Natural killer cell (primary cell): ENCODE measurements at regions not wholly inside any gene's neighbourhood (a gene's known extent, or its start where the extent isn't known, plus 50 kb on each side); places are given as distances from the start of the nearest gene placed in this dataset.

Experiments used
- ATAC-seq, 3 donors: fragments of 150-1000 bp in 2 of 3; fragments of 200-7000 bp in 1 of 3; cut with Tn5 transposase; 1 replicate in 1 of 3; 2 replicates in 2 of 3; pipeline ENCODE4 v1.10.0; 2021; ENCODE audit warnings: mild to moderate bottlenecking in 2 of 3, moderate library complexity in 2 of 3
- DNase-seq, 2 donors: peaks; one replicate each; pipeline versions ENCODE4 v3.0.0 to v3.0.0-alpha.2; 2013 to 2021; ENCODE audit warnings: mixed read lengths in 1 of 2
- H3K27ac ChIP-seq: one replicate; pipeline ENCODE4 v1.5.1; 2013; ENCODE audit warnings: mild to moderate bottlenecking, low read length
- H3K27me3 ChIP-seq: one replicate; pipeline ENCODE4 v1.6.1; 2013; ENCODE audit warnings: low read length; ENCODE audit not compliant: control insufficient read depth, insufficient read depth
- H3K36me3 ChIP-seq: one replicate; pipeline ENCODE4 v1.6.1; 2013; ENCODE audit warnings: low read length; ENCODE audit not compliant: control insufficient read depth, insufficient read depth
- H3K4me1 ChIP-seq: one replicate; pipeline ENCODE4 v1.6.1; 2013; ENCODE audit warnings: low read length; ENCODE audit not compliant: control insufficient read depth, insufficient read depth
- H3K4me3 ChIP-seq: one replicate; pipeline ENCODE4 v1.5.1; 2013; ENCODE audit warnings: low read length
- H3K9me3 ChIP-seq: one replicate; pipeline ENCODE4 v1.6.1; 2013; ENCODE audit warnings: low read length; ENCODE audit not compliant: control insufficient read depth, insufficient read depth
- H3K27ac Mint-ChIP-seq, 2 donors: one replicate each; pipeline ENCODE4 v1.8.0; 2022; ENCODE audit warnings: mild to moderate bottlenecking in 2 of 2, mixed read lengths in 2 of 2, moderate library complexity in 1 of 2
- H3K27me3 Mint-ChIP-seq, 2 donors: one replicate each; pipeline ENCODE4 v1.8.0; 2022; ENCODE audit warnings: low read depth in 2 of 2, mixed read lengths in 2 of 2
- H3K36me3 Mint-ChIP-seq: one replicate; pipeline ENCODE4 v1.8.0; 2022; ENCODE audit warnings: mixed read lengths
- H3K4me1 Mint-ChIP-seq, 2 donors: one replicate each; pipeline ENCODE4 v1.8.0; 2022; ENCODE audit warnings: mixed read lengths in 2 of 2
- H3K4me3 Mint-ChIP-seq: one replicate; pipeline ENCODE4 v1.8.0; 2022; ENCODE audit warnings: mild to moderate bottlenecking, moderate library complexity, mixed read lengths
- H3K9me3 Mint-ChIP-seq, 2 donors: one replicate each; pipeline ENCODE4 v1.8.0; 2022; ENCODE audit warnings: mixed read lengths in 2 of 2
- CTCF ChIP-seq: fragments of 200-600 bp; IDR thresholded peaks from one replicate; pipeline ENCODE4 v1.8.0; 2022; ENCODE audit warnings: antibody characterized with exemption
- WGBS: methylation state at CpG from one replicate; pipeline ENCODE4 v1.1.7; 2013; ENCODE audit warnings: missing lambda C conversion rate; ENCODE audit not compliant: insufficient coverage; 5-methylcytosine and 5-hydroxymethylcytosine counted together
- intact Hi-C: fragments of 100-400 bp; cut with micrococcal nuclease; formaldehyde crosslinking; loops from one replicate; pipeline ENCODE4 v1.14.2; 2022

GRCh38 chr1:10943991-10944730, 68.3 kb upstream of the TARDBP start:
- Histone ChIP-seq H3K9me3 (no peaks in the 10 kb centered on the region), H3K27ac (no peak overlapping the region), H3K4me3 (no peak overlapping the region), H3K36me3 (no peaks in the 10 kb centered on the region), H3K27me3 (peaks cover 13% of the 10 kb centered on the region), H3K4me1 (peaks cover 18% of the 10 kb centered on the region)
- intact Hi-C loops = no loop called here
- DNase-seq (no peak), ATAC-seq (no peak)
- no peak for TF ChIP-seq CTCF
- Mint-ChIP-seq H3K4me1 (peaks cover 6 to 25% of the 10 kb centered on the region in 2 donors), H3K4me3 (no peak overlapping the region), H3K27ac (no peak overlapping the region), H3K9me3 (no peaks in the 10 kb centered on the region), H3K27me3 (peaks cover 20 to 31% of the 10 kb centered on the region in 2 donors), H3K36me3 (no peaks in the 10 kb centered on the region)
- 9% methylated on average over 21 of the region's 23 CpGs for WGBS

- H3K9me3 ChIP-seq = no peaks in the 10 kb centered on the region
- H3K9me3 Mint-ChIP-seq = no peaks in the 10 kb centered on the region
- H3K4me1 ChIP-seq = peaks cover 9% of the 10 kb centered on the region
- DNase-seq (no peak), ATAC-seq (no peak)
- peaks cover 0 to 13% of the 10 kb centered on the region in 2 donors for H3K4me1 Mint-ChIP-seq
- peaks cover 20 to 31% of the 10 kb centered on the region in 2 donors for H3K27me3 Mint-ChIP-seq
- no peaks in the 10 kb centered on the region for H3K36me3 Mint-ChIP-seq
- no peaks in the 10 kb centered on the region for H3K36me3 ChIP-seq
- peaks cover 13% of the 10 kb centered on the region for H3K27me3 ChIP-seq
- H3K27ac Mint-ChIP-seq = no peak overlapping the region
- H3K4me3 Mint-ChIP-seq = no peak overlapping the region
- H3K27ac ChIP-seq = no peak overlapping the region
- 91% methylated on average over 18 of the region's 19 CpGs for WGBS
- H3K4me3 ChIP-seq = no peak overlapping the region
- TF ChIP-seq CTCF = no peak
- intact Hi-C loops = no loop called here
Measured at GRCh38 chr1:10945991-10946509, 66.4 kb upstream of the TARDBP start.

GRCh38 chr1:10947181-10947580, 65.3 kb upstream of the TARDBP start:
- peaks cover 0 to 8% of the 10 kb centered on the region in 2 donors for H3K4me1 Mint-ChIP-seq
- intact Hi-C loops = no loop called here

More at GRCh38 chr1:10947181-10947580, 65.3 kb upstream of the TARDBP start:
- H3K27ac ChIP-seq = no peak overlapping the region
- ATAC-seq (no peak), DNase-seq (no peak)
- H3K4me3 Mint-ChIP-seq = no peak overlapping the region
- H3K36me3 ChIP-seq = no peaks in the 10 kb centered on the region
- H3K4me1 ChIP-seq = peaks cover 2% of the 10 kb centered on the region
- H3K9me3 ChIP-seq = no peaks in the 10 kb centered on the region
- no peak overlapping the region for H3K4me3 ChIP-seq
- H3K27me3 Mint-ChIP-seq = peaks cover 24 to 30% of the 10 kb centered on the region in 2 donors
- 91% methylated on average over 7 of the region's 7 CpGs for WGBS
- TF ChIP-seq CTCF = no peak
- H3K36me3 Mint-ChIP-seq = no peaks in the 10 kb centered on the region
- no peak overlapping the region for H3K27ac Mint-ChIP-seq
- no peaks in the 10 kb centered on the region for H3K9me3 Mint-ChIP-seq
- peaks cover 7% of the 10 kb centered on the region for H3K27me3 ChIP-seq
